ENCODE measurements at regions not wholly inside any gene's neighbourhood (a gene's known extent, or its start where the extent isn't known, plus 50 kb on each side); places are given as distances from the start of the nearest gene placed in this dataset.
"Not testable (repeated sequence)": the region's sequence is repeated elsewhere in the genome, so short reads cannot be mapped to it uniquely, and the experiment has no call there.

- CTCF ChIA-PET, result no interaction called here
- H3K4me1 Mint-ChIP-seq (ENCODE audit: low read depth, unreplicated experiment), result no peaks in the 10 kb centered on the region
- H3K9me3 Mint-ChIP-seq (ENCODE audit: unreplicated experiment), result no peaks in the 10 kb centered on the region
Observed at GRCh38 chr12:102316723-102317122, 119.1 kb upstream of the PMCH start.

GRCh38 chr12:102314821-102315220 is 117.2 kb upstream of the PMCH start:
- Mint-ChIP-seq H3K4me1 (ENCODE audit: low read depth, unreplicated experiment) (no peaks in the 10 kb centered on the region), H3K9me3 (ENCODE audit: unreplicated experiment) (no peaks in the 10 kb centered on the region), H3K27me3 (ENCODE audit: insufficient read depth, unreplicated experiment) (peaks cover 5% of the 10 kb centered on the region), H3K4me3 (ENCODE audit: unreplicated experiment) (no peak overlapping the region), H3K36me3 (ENCODE audit: insufficient read depth, unreplicated experiment) (no peaks in the 10 kb centered on the region), H3K27ac (ENCODE audit: unreplicated experiment) (no peak overlapping the region)
- ChIA-PET CTCF (no interaction called here), POLR2A (no interaction called here)
- intact Hi-C loops (cut with micrococcal nuclease; ENCODE audit: unreplicated experiment), result no loop called here
- Histone ChIP-seq H3K9me3 (no peaks in the 10 kb centered on the region), H3K4me1 (no peaks in the 10 kb centered on the region), H3K27me3 (replicated peaks; ENCODE audit: control insufficient read depth, insufficient read depth, low read length) (no peaks in the 10 kb centered on the region), H3K4me3 (ENCODE audit: low read depth, low read length) (no peak overlapping the region), H3K36me3 (ENCODE audit: control insufficient read depth, insufficient read depth, low read length) (no peaks in the 10 kb centered on the region)
- DNase-seq, result no peak
- no TSS peak for BruUV-seq (replicated peaks)
- TF ChIP-seq, protein P1, sequence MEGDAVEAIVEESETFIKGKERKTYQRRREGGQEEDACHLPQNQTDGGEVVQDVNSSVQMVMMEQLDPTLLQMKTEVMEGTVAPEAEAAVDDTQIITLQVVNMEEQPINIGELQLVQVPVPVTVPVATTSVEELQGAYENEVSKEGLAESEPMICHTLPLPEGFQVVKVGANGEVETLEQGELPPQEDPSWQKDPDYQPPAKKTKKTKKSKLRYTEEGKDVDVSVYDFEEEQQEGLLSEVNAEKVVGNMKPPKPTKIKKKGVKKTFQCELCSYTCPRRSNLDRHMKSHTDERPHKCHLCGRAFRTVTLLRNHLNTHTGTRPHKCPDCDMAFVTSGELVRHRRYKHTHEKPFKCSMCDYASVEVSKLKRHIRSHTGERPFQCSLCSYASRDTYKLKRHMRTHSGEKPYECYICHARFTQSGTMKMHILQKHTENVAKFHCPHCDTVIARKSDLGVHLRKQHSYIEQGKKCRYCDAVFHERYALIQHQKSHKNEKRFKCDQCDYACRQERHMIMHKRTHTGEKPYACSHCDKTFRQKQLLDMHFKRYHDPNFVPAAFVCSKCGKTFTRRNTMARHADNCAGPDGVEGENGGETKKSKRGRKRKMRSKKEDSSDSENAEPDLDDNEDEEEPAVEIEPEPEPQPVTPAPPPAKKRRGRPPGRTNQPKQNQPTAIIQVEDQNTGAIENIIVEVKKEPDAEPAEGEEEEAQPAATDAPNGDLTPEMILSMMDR (IDR thresholded peaks at IDR 0.05; ENCODE audit: insufficient read depth in 1 of 2, low read depth in 1 of 2, low read length in 1 of 2, severe bottlenecking in 1 of 2, unreplicated experiment in 1 of 2), result no peak

More at GRCh38 chr12:102316723-102317122, 119.1 kb upstream of the PMCH start:
- no peak overlapping the region for H3K27ac Mint-ChIP-seq (ENCODE audit: unreplicated experiment)
- Histone ChIP-seq H3K36me3 (ENCODE audit: control insufficient read depth, insufficient read depth, low read length) (no peaks in the 10 kb centered on the region), H3K4me3 (ENCODE audit: low read depth, low read length) (no peak overlapping the region), H3K4me1 (no peaks in the 10 kb centered on the region), H3K27me3 (replicated peaks; ENCODE audit: control insufficient read depth, insufficient read depth, low read length) (no peaks in the 10 kb centered on the region), H3K9me3 (no peaks in the 10 kb centered on the region)
- no TSS peak for BruUV-seq (replicated peaks)
- peaks cover 7% of the 10 kb centered on the region for H3K27me3 Mint-ChIP-seq (ENCODE audit: insufficient read depth, unreplicated experiment)
- intact Hi-C loops (cut with micrococcal nuclease; ENCODE audit: unreplicated experiment), result no loop called here
- TF ChIP-seq, protein P1 (IDR thresholded peaks at IDR 0.05; ENCODE audit: insufficient read depth in 1 of 2, low read depth in 1 of 2, low read length in 1 of 2, severe bottlenecking in 1 of 2, unreplicated experiment in 1 of 2), result no peak
- H3K36me3 Mint-ChIP-seq (ENCODE audit: insufficient read depth, unreplicated experiment), result no peaks in the 10 kb centered on the region
- H3K4me3 Mint-ChIP-seq (ENCODE audit: unreplicated experiment), result no peak overlapping the region
- DNase-seq, result no peak
- POLR2A ChIA-PET, result no interaction called here

- BruUV-seq (replicated peaks); H3K27me3 Mint-ChIP-seq (ENCODE audit: insufficient read depth, unreplicated experiment); H3K27me3 ChIP-seq (replicated peaks; ENCODE audit: control insufficient read depth, insufficient read depth, low read length); H3K36me3 Mint-ChIP-seq (ENCODE audit: insufficient read depth, unreplicated experiment); H3K4me3 ChIP-seq (ENCODE audit: low read depth, low read length); H3K4me1 Mint-ChIP-seq (ENCODE audit: low read depth, unreplicated experiment); H3K9me3 ChIP-seq; CTCF ChIA-PET; DNase-seq; POLR2A ChIA-PET; H3K9me3 Mint-ChIP-seq (ENCODE audit: unreplicated experiment); H3K4me1 ChIP-seq; H3K36me3 ChIP-seq (ENCODE audit: control insufficient read depth, insufficient read depth, low read length); H3K27ac Mint-ChIP-seq (ENCODE audit: unreplicated experiment); intact Hi-C loops (cut with micrococcal nuclease; ENCODE audit: unreplicated experiment): not testable (repeated sequence)
- H3K4me3 Mint-ChIP-seq (ENCODE audit: unreplicated experiment), result peak overlapping the region; percentile 14
Observed at GRCh38 chr12:102313116-102313971, 115.7 kb upstream of the PMCH start.

Measured in Caco-2 (cell line).